ENCODE measurements at regions not wholly inside any gene's neighbourhood (a gene's known extent, or its start where the extent isn't known, plus 50 kb on each side); places are given as distances from the start of the nearest gene placed in this dataset.

DNA sequence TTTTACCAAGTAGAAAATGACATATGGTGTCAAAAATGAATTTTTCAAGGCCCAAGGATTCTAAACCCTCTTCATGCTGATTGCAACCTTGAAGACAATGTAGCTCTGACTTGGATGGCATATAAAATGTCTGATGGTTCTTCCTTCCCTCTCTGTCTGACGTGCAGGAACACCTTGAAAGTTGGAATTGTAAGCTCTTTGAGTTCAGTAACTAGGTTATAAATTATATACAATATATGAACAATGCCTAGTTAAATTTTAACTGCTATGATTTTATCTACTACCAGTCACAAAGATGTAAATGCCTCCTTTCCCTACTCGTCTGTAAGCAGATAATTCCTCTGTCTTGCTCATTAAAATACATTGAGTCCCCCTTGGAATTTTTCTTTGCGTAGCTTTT, 89.5 kb upstream of the TMEM17 start:
- no peak for TF ChIP-seq CTCF (IDR thresholded peaks at IDR 0.05; ENCODE audit: insufficient read depth, low read depth, low read length)
- TF ChIP-seq EZH2 (IDR thresholded peaks at IDR 0.05; ENCODE audit: insufficient read depth, low read length): no peak

Data from astrocyte (in vitro differentiated cells and primary cell).